Fibroblast of lung (primary cell): ENCODE measurements at regions not wholly inside any gene's neighbourhood (a gene's known extent, or its start where the extent isn't known, plus 50 kb on each side); places are given as distances from the start of the nearest gene placed in this dataset.

Source experiments
- DNase-seq, 2 donors: peaks; one replicate each; pipeline versions ENCODE4 v3.0.0 to v3.0.0-alpha.2; 2010; ENCODE audit warnings: low read depth in 2 of 2
- H2AFZ ChIP-seq: 2 replicates; pipeline ENCODE4 v1.5.1; 2012; ENCODE audit warnings: low read length, control low read depth, inconsistent platforms
- H3K27ac ChIP-seq: 2 replicates; pipeline ENCODE4 v1.5.1; 2011; ENCODE audit warnings: low read length, control low read depth; ENCODE audit not compliant: insufficient read depth
- H3K27me3 ChIP-seq: 2 replicates; pipeline ENCODE4 v1.5.1; 2011; ENCODE audit warnings: mild to moderate bottlenecking, low read length; ENCODE audit not compliant: control insufficient read depth, insufficient read depth
- H3K36me3 ChIP-seq: 2 replicates; pipeline ENCODE4 v1.5.1; 2011; ENCODE audit warnings: low read length; ENCODE audit not compliant: control insufficient read depth, insufficient read depth
- H3K4me1 ChIP-seq: 2 replicates; pipeline ENCODE4 v1.5.1; 2011; ENCODE audit warnings: low read length; ENCODE audit not compliant: control insufficient read depth, insufficient read depth; ENCODE audit errors: extremely low read depth
- H3K4me2 ChIP-seq: 2 replicates; pipeline ENCODE4 v1.5.1; 2011; ENCODE audit warnings: low read length, control low read depth; ENCODE audit not compliant: insufficient read depth; ENCODE audit errors: extremely low read depth
- H3K4me3 ChIP-seq, 4 experiments: fragments of 200-600 bp in 1 of 4; sonication (generic) in 1 of 4; replicated peaks in 1 of 4; 2 replicates each; pipeline ENCODE4 v1.5.1; 2011 to 2016; ENCODE audit warnings: low read length in 4 of 4, low read depth in 3 of 4, mild to moderate bottlenecking in 3 of 4, control low read depth in 2 of 4, inconsistent platforms in 1 of 4, mixed read lengths in 1 of 4; ENCODE audit not compliant: insufficient read depth in 1 of 4; ENCODE audit errors: control extremely low read depth in 1 of 4
- H3K79me2 ChIP-seq: 2 replicates; pipeline ENCODE4 v1.5.1; 2012; ENCODE audit warnings: mild to moderate bottlenecking, low read length, inconsistent platforms; ENCODE audit not compliant: control insufficient read depth, insufficient read depth
- H3K9ac ChIP-seq: 2 replicates; pipeline ENCODE4 v1.5.1; 2011; ENCODE audit warnings: mild to moderate bottlenecking, low read length, control low read depth; ENCODE audit not compliant: insufficient read depth
- H3K9me3 ChIP-seq: 2 replicates; pipeline ENCODE4 v1.5.1; 2012; ENCODE audit warnings: low read depth, low read length; ENCODE audit not compliant: control insufficient read depth, insufficient read depth
- H4K20me1 ChIP-seq: 2 replicates; pipeline ENCODE4 v1.5.1; 2011; ENCODE audit warnings: low read length; ENCODE audit not compliant: control insufficient read depth, insufficient read depth; ENCODE audit errors: extremely low read depth
- CTCF ChIP-seq, 2 donors: IDR thresholded peaks in 1 of 2; conservative IDR thresholded peaks in 1 of 2; 1 replicate in 1 of 2; 2 replicates in 1 of 2; pipeline ENCODE4 v1.5.1; 2011 to 2012; ENCODE audit warnings: low read length in 2 of 2, control low read depth in 1 of 2, inconsistent platforms in 1 of 2, low read depth in 1 of 2, mild to moderate bottlenecking in 1 of 2
- EZH2 ChIP-seq: IDR thresholded peaks from 2 replicates; pipeline ENCODE4 v1.5.1; 2012; ENCODE audit warnings: low read length, control low read depth, mild to moderate bottlenecking; ENCODE audit errors: missing control alignments

- no peaks in the 10 kb centered on the region for H3K79me2 ChIP-seq
- H3K36me3 ChIP-seq: no peaks in the 10 kb centered on the region
- no peak overlapping the region for H3K9ac ChIP-seq
- H2AFZ ChIP-seq: no peak overlapping the region
- no peaks in the 10 kb centered on the region for H3K27me3 ChIP-seq
- DNase-seq: no peak
- no peaks in the 10 kb centered on the region for H3K4me1 ChIP-seq
- no peak overlapping the region for H3K4me2 ChIP-seq
- H3K9me3 ChIP-seq: no peaks in the 10 kb centered on the region
- no peak overlapping the region for H3K4me3 ChIP-seq
- TF ChIP-seq CTCF (conservative IDR thresholded peaks at IDR 0.05 in 1 of 2, IDR thresholded peaks at IDR 0.05 in 1 of 2; ENCODE audit: low read depth in 1 of 2, low read length in 2 of 2) (no peak), EZH2 (no peak)
- H4K20me1 ChIP-seq: no peaks in the 10 kb centered on the region
- H3K27ac ChIP-seq: no peak overlapping the region
These were observed 54.3 kb upstream of the CBLB start for GRCh38 chr3:105923140-105923539.

GRCh38 chr3:105927741-105928140 is 58.9 kb upstream of the CBLB start:
- no peak for DNase-seq
- H3K4me2 ChIP-seq: no peak overlapping the region
- no peak for TF ChIP-seq EZH2
- TF ChIP-seq CTCF (conservative IDR thresholded peaks at IDR 0.05 in 1 of 2, IDR thresholded peaks at IDR 0.05 in 1 of 2; ENCODE audit: low read depth in 1 of 2, low read length in 2 of 2): no peak
- no peaks in the 10 kb centered on the region for H3K27me3 ChIP-seq
- H3K9me3 ChIP-seq: no peaks in the 10 kb centered on the region
- no peaks in the 10 kb centered on the region for H3K79me2 ChIP-seq
- H3K4me1 ChIP-seq: no peaks in the 10 kb centered on the region
- H3K9ac ChIP-seq: no peak overlapping the region
- no peaks in the 10 kb centered on the region for H3K36me3 ChIP-seq
- H3K4me3 ChIP-seq: no peak overlapping the region
- H2AFZ ChIP-seq: no peak overlapping the region
- H3K27ac ChIP-seq: no peak overlapping the region
- H4K20me1 ChIP-seq: no peaks in the 10 kb centered on the region

- Histone ChIP-seq H3K79me2 (no peaks in the 10 kb centered on the region), H3K27me3 (no peaks in the 10 kb centered on the region), H3K4me1 (no peaks in the 10 kb centered on the region), H3K4me3 (no peak overlapping the region), H3K4me2 (no peak overlapping the region), H3K9ac (no peak overlapping the region), H3K36me3 (no peaks in the 10 kb centered on the region), H3K9me3 (no peaks in the 10 kb centered on the region), H3K27ac (no peak overlapping the region), H4K20me1 (no peaks in the 10 kb centered on the region), H2AFZ (no peak overlapping the region)
- TF ChIP-seq CTCF (conservative IDR thresholded peaks at IDR 0.05 in 1 of 2, IDR thresholded peaks at IDR 0.05 in 1 of 2; ENCODE audit: low read depth in 1 of 2, low read length in 2 of 2): no peak
- DNase-seq: no peak
These were observed 61.9 kb upstream of the CBLB start for GRCh38 chr3:105930733-105931132.
